GM06990 (cell line): ENCODE measurements at regions not wholly inside any gene's neighbourhood (a gene's known extent, or its start where the extent isn't known, plus 50 kb on each side); places are given as distances from the start of the nearest gene placed in this dataset.

Source experiments
- DNase-seq: peaks from one replicate; pipeline ENCODE4 v3.0.0-alpha.2; 2011; ENCODE audit not compliant: insufficient read length; ENCODE audit errors: extremely low read depth
- H3K27me3 ChIP-seq: replicated peaks from 2 replicates; pipeline ENCODE4 v1.6.0; 2011; ENCODE audit warnings: low read length; ENCODE audit not compliant: control insufficient read depth, insufficient read depth
- H3K36me3 ChIP-seq: 2 replicates; pipeline ENCODE4 v1.5.1; 2011; ENCODE audit warnings: low read length; ENCODE audit not compliant: control insufficient read depth, insufficient read depth
- H3K4me3 ChIP-seq: replicated peaks from 2 replicates; pipeline ENCODE4 v1.5.1; 2011; ENCODE audit warnings: low read depth, mild to moderate bottlenecking, control low read depth, low read length
- CTCF ChIP-seq: IDR thresholded peaks from 2 replicates; pipeline ENCODE4 v1.5.1; 2011; ENCODE audit warnings: low read length, control low read depth, mild to moderate bottlenecking, inconsistent platforms; ENCODE audit not compliant: insufficient read depth, poor library complexity, severe bottlenecking

DNA sequence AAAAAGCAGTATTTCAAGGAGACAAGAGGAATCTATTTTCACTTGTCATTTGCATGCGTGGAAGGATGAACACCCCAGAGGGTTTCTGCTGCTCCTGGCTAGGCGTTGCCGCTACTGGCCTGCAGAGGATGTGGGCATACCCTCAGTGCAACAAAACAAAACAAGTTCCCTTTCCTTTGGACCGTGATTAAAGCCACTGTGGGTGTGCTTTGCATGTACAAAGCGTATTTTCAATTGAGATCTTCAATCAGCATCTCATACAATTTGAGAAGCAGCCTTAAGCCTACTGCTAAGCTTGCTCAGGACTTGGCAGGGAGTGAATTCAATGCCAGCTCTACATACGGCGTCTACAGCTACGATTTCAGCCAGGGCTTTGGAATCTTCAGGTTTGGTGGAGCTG is 298.4 kb downstream of the LPIN1 start:
- Histone ChIP-seq H3K4me3 (no peak overlapping the region), H3K27me3 (no peaks in the 10 kb centered on the region), H3K36me3 (no peaks in the 10 kb centered on the region)
- peak; percentile 59 for DNase-seq
- TF ChIP-seq CTCF, result no peak

DNA sequence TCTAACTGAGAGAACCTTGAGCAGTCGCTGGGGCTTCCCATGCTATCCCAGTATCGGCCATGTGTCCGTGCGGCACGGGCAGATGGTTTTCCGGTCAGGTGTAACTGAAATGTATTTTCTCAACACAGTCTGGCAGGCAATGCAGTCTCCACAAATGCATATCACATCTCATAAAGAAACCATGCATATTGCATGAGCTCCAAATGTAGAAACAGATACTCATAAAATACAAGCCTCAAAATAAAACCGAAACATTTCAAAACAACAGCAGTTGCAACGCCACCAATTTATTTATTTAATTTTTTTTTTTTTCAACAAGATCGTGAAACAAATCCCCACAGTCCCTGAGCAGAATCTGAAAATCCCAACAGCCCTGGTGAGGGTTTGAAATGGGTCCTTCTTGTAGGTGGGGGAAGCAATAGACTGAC is 299.4 kb downstream of the LPIN1 start:
- H3K27me3 ChIP-seq, result no peaks in the 10 kb centered on the region
- peak overlapping the region; percentile 31; the same call in 1 of the 2 replicates for H3K4me3 ChIP-seq
- peak; percentile 60 for DNase-seq
- H3K36me3 ChIP-seq, result no peaks in the 10 kb centered on the region
- TF ChIP-seq CTCF, result no peak

DNA sequence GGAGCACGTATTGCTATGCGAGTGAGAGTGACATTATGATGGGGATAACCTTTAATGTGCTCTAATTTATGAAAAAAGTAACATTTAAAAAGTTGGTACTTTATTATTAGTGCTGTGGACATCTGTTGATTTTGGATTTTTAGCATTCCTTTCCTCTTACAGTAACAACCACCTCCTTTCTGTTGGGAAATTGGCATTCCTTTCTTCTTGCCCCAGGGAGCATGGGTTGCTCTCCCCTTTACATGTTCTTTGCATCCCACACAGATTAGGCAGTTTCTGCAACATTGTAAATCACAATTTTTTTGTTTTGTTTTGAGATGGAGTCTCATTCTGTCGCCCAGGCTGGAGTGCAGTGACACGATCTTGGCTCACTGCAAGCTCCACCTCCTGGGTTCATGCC is 300.2 kb downstream of the LPIN1 start:
- Histone ChIP-seq H3K4me3 (no peak overlapping the region), H3K27me3 (no peaks in the 10 kb centered on the region), H3K36me3 (no peaks in the 10 kb centered on the region)
- no peak for DNase-seq
- TF ChIP-seq CTCF, result no peak

- no peak for DNase-seq
- TF ChIP-seq CTCF, result no peak
- no peaks in the 10 kb centered on the region for H3K27me3 ChIP-seq
- no peak overlapping the region for H3K4me3 ChIP-seq
- H3K36me3 ChIP-seq, result no peaks in the 10 kb centered on the region
These were observed 301.3 kb downstream of the LPIN1 start for GRCh38 chr2:12047761-12048160.

DNA sequence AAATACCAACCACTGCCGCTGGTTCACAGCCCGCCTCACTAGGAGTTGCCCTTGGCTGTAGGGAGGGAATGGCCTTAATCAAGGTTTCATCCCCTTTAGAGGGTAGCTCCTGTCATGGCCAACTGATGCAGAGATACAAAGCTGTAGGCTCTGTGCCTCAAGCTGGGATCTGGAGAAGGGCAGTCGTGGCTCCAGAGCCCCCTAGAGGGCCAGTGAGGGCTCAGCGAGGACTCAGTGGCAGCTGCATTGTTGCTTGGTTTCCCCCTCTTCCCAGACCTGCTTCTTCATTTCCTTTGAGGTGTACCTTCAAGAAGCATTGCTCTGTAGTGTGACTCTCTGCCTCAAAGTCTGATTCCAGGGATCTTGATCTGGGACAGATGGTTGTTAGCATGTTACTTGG is 302.1 kb downstream of the LPIN1 start:
- H3K36me3 ChIP-seq, result no peaks in the 10 kb centered on the region
- DNase-seq, result no peak
- H3K27me3 ChIP-seq, result no peaks in the 10 kb centered on the region
- peak; percentile 80 for TF ChIP-seq CTCF
- H3K4me3 ChIP-seq, result no peak overlapping the region

DNA sequence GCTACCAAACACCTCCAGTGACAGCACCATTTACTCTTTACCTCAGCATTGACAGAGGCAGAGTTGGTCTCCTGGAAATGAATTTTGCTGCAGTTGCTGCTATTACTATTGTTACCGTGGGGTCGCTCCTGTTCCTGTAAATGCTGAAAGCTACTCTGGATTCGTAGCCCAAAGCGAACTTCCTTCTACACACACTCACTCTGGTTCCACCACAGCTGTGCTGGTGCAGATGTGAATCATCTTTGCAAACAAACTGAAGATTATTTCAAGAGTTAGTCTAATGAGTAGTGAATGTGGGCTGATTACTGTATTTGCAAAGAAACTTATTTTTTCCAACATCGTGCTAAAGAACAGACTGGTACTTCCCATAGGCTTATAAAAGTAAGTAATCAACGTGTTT is 304.0 kb downstream of the LPIN1 start:
- no peaks in the 10 kb centered on the region for H3K36me3 ChIP-seq
- no peak overlapping the region for H3K4me3 ChIP-seq
- no peaks in the 10 kb centered on the region for H3K27me3 ChIP-seq
- peak; percentile 32 for TF ChIP-seq CTCF
- no peak for DNase-seq
